ENCODE measurements at regions not wholly inside any gene's neighbourhood (a gene's known extent, or its start where the extent isn't known, plus 50 kb on each side); places are given as distances from the start of the nearest gene placed in this dataset.
"Not testable (repeated sequence)": the region's sequence is repeated elsewhere in the genome, so short reads cannot be mapped to it uniquely, and the experiment has no call there.

DNA sequence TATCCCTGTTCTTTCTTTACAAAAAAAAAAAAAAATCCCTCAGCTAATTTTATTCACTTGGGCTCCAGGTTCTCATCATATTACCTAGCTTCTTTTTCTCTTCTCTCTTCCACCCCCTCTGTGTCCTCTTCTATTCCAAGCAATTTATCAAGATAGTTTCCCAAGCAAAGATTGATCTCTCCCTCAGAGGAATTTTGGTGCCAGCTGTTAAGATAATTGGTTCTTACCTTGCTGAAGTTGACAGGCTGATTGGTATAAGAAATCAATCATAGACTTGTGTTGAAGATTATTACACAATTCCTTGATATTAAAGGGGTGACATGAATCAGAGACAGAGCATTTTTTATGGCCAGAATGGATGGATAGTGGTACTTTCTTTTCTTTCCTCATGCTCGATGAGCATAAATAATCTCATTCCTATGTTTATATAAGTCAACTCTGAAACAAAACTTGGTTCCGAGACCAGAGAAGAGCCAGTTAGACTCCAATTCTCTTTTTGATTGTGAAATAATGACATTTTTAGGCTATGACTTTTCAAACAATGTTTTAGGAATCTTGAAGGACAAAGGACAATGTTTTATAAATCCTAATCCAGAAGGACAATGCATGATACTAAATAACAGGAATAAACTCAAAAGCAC lies 264.1 kb upstream of the PRKD1 start:
- TF ChIP-seq, protein P1, sequence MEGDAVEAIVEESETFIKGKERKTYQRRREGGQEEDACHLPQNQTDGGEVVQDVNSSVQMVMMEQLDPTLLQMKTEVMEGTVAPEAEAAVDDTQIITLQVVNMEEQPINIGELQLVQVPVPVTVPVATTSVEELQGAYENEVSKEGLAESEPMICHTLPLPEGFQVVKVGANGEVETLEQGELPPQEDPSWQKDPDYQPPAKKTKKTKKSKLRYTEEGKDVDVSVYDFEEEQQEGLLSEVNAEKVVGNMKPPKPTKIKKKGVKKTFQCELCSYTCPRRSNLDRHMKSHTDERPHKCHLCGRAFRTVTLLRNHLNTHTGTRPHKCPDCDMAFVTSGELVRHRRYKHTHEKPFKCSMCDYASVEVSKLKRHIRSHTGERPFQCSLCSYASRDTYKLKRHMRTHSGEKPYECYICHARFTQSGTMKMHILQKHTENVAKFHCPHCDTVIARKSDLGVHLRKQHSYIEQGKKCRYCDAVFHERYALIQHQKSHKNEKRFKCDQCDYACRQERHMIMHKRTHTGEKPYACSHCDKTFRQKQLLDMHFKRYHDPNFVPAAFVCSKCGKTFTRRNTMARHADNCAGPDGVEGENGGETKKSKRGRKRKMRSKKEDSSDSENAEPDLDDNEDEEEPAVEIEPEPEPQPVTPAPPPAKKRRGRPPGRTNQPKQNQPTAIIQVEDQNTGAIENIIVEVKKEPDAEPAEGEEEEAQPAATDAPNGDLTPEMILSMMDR (IDR thresholded peaks at IDR 0.05; ENCODE audit: low read depth, low read length) = no peak
- DNase-seq (ENCODE audit: low read depth in 2 of 2) = peak in 1 of 2 donors; percentile 65
- H3K4me3 ChIP-seq (replicated peaks in 1 of 2; ENCODE audit: low read depth in 2 of 2, low read length in 2 of 2) = no peak overlapping the region

DNA sequence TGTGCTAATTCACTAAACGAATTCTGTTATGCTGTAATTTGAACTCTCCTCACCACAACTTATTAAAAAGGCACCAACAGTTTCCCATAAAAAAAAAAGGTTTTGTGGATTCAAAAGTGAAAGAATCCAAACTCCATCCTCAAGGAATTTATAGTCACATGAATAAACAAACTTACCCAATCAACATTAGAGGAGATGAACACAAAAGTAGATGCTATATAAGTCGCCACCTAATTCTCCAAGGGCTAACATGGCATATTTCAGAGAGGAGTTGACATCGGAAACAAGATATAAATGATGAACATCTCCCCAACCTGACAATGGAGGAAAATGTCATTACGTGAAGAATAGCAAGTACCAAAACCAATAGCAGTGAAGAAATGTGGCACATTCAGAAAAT lies 265.5 kb upstream of the PRKD1 start:
- TF ChIP-seq, protein P1 (IDR thresholded peaks at IDR 0.05; ENCODE audit: low read depth, low read length) = no peak
- peak in 1 of 2 donors; percentile 33 for DNase-seq (ENCODE audit: low read depth in 2 of 2)
- no peak overlapping the region for H3K4me3 ChIP-seq (replicated peaks in 1 of 2; ENCODE audit: low read depth in 2 of 2, low read length in 2 of 2)

GRCh38 chr14:30193845-30194501 lies 266.3 kb upstream of the PRKD1 start:
- TF ChIP-seq, protein P1 (IDR thresholded peaks at IDR 0.05; ENCODE audit: low read depth, low read length) = no peak
- peak; percentile 94 to 97 for DNase-seq (ENCODE audit: low read depth in 2 of 2)
- no peak overlapping the region for H3K4me3 ChIP-seq (replicated peaks in 1 of 2; ENCODE audit: low read depth in 2 of 2, low read length in 2 of 2)

- H3K4me3 ChIP-seq (replicated peaks in 1 of 2; ENCODE audit: low read depth in 2 of 2, low read length in 2 of 2) = no peak overlapping the region
- peak; percentile 88 to 93 for DNase-seq (ENCODE audit: low read depth in 2 of 2)
- TF ChIP-seq, protein P1 (IDR thresholded peaks at IDR 0.05; ENCODE audit: low read depth, low read length) = no peak
Observed at GRCh38 chr14:30194741-30195148, 267.1 kb upstream of the PRKD1 start.

DNA sequence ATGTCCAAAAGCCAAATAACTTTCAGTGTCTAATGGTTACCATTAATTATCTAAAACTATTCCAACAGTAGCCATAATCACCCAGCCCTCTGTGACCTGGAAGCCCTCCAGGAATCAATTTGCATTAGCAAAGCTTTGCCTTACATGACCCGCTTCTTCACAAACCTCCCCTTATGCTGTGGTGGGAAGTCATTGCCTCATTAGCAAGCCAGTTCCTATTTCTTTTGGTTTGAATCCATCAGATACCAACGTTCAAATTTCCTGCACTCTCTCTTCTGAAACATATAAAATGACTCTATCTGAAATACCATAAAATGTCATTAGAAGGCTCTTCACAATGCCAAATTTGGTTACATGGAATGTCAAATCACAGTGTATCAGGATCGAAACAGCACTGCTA lies 268.3 kb upstream of the PRKD1 start:
- TF ChIP-seq, protein P1 (IDR thresholded peaks at IDR 0.05; ENCODE audit: low read depth, low read length) = no peak
- no peak overlapping the region for H3K4me3 ChIP-seq (replicated peaks in 1 of 2; ENCODE audit: low read depth in 2 of 2, low read length in 2 of 2)
- DNase-seq (ENCODE audit: low read depth in 2 of 2) = peak; percentile 60 to 73

GRCh38 chr14:30196861-30197260 lies 269.2 kb upstream of the PRKD1 start:
- TF ChIP-seq, protein P1 (IDR thresholded peaks at IDR 0.05; ENCODE audit: low read depth, low read length) = no peak
- no peak for DNase-seq (ENCODE audit: low read depth in 2 of 2)

GRCh38 chr14:30198720-30199119 lies 271.1 kb upstream of the PRKD1 start:
- not testable (repeated sequence) for H3K4me3 ChIP-seq (replicated peaks in 1 of 2; ENCODE audit: low read depth in 2 of 2, low read length in 2 of 2); DNase-seq (ENCODE audit: low read depth in 2 of 2)

More at GRCh38 chr14:30196861-30197260, 269.2 kb upstream of the PRKD1 start:
- no peak overlapping the region for H3K4me3 ChIP-seq (replicated peaks in 1 of 2; ENCODE audit: low read depth in 2 of 2, low read length in 2 of 2)

All from cardiac fibroblast (primary cell).